IMR-90 (cell line): ENCODE measurements at regions not wholly inside any gene's neighbourhood (a gene's known extent, or its start where the extent isn't known, plus 50 kb on each side); places are given as distances from the start of the nearest gene placed in this dataset.

Experiments
- ATAC-seq: fragments of 200-7000 bp; cut with Tn5 transposase; 2 replicates; pipeline ENCODE4 v1.9.1; 2020; ENCODE audit warnings: low read depth, mild to moderate bottlenecking, moderate library complexity
- BruUV-seq: library from RNA; stranded (reverse); fragments of 400-500 nt; replicated peaks from 2 replicates; lab custom pipeline; 2021; lab: Mats Ljungman, UMichigan
- CTCF ChIA-PET: fragments of 300-600 bp; formaldehyde crosslinking; extraction: SDS; loops from one replicate; lab custom pipeline; 2021; ENCODE audit warnings: antibody characterized with exemption; lab: Yijun Ruan, JAX
- POLR2A ChIA-PET: fragments of 300-600 bp; sonication (Branson Sonifier 250); formaldehyde crosslinking; loops from one replicate; lab custom pipeline; 2022; ENCODE audit warnings: antibody characterized with exemption; ENCODE audit not compliant: unreplicated experiment; lab: Charles Lee
- DNase-seq: peaks from one replicate; pipeline ENCODE4 v3.0.0; 2013
- H2AFZ ChIP-seq: replicated peaks from 2 replicates; pipeline ENCODE3; 2013; ENCODE audit warnings: low read length, mild to moderate bottlenecking; ENCODE audit not compliant: poor library complexity
- H2AK5ac ChIP-seq: 2 replicates; pipeline ENCODE4 v1.6.1; 2013; ENCODE audit warnings: low read depth, low read length, inconsistent platforms
- H2AK9ac ChIP-seq: replicated peaks from 2 replicates; pipeline ENCODE3; 2013; ENCODE audit warnings: mild to moderate bottlenecking, low read depth, low read length, moderate library complexity; ENCODE audit not compliant: poor library complexity
- H2BK120ac ChIP-seq: 2 replicates; pipeline ENCODE4 v1.6.1; 2013; ENCODE audit warnings: low read depth, low read length, inconsistent platforms
- H2BK15ac ChIP-seq: 3 replicates; pipeline ENCODE4 v1.6.1; 2013; ENCODE audit warnings: low read depth, low read length, inconsistent platforms
- H2BK20ac ChIP-seq: 2 replicates; pipeline ENCODE4 v1.6.1; 2013; ENCODE audit warnings: low read depth, mild to moderate bottlenecking, inconsistent platforms, low read length, moderate library complexity
- H2BK5ac ChIP-seq: 2 replicates; pipeline ENCODE4 v1.6.1; 2013; ENCODE audit warnings: mild to moderate bottlenecking, low read depth, low read length, inconsistent platforms; ENCODE audit not compliant: poor library complexity, severe bottlenecking
- H3K14ac ChIP-seq: replicated peaks from 2 replicates; pipeline ENCODE4 v1.6.1; 2013; ENCODE audit warnings: low read depth, low read length, inconsistent platforms
- H3K18ac ChIP-seq: 2 replicates; pipeline ENCODE4 v1.6.1; 2013; ENCODE audit warnings: low read depth, low read length, control low read depth
- H3K23ac ChIP-seq: 2 replicates; pipeline ENCODE4 v1.6.1; 2013; ENCODE audit warnings: low read depth, low read length, inconsistent platforms
- H3K27ac ChIP-seq: 2 replicates; pipeline ENCODE4 v1.5.1; 2013; ENCODE audit warnings: mild to moderate bottlenecking, control low read depth, low read length; ENCODE audit not compliant: insufficient read depth
- H3K27me3 ChIP-seq: 2 replicates; pipeline ENCODE4 v1.6.1; 2013; ENCODE audit warnings: low read length; ENCODE audit not compliant: control insufficient read depth, insufficient read depth
- H3K36me3 ChIP-seq: 2 replicates; pipeline ENCODE4 v1.6.1; 2013; ENCODE audit warnings: low read length, mixed read lengths; ENCODE audit not compliant: control insufficient read depth, insufficient read depth
- H3K4ac ChIP-seq: 2 replicates; pipeline ENCODE4 v1.6.1; 2013; ENCODE audit warnings: low read depth, low read length, inconsistent platforms
- H3K4me1 ChIP-seq: 2 replicates; pipeline ENCODE4 v1.6.1; 2013; ENCODE audit warnings: low read length, mixed read lengths; ENCODE audit not compliant: control insufficient read depth, insufficient read depth
- H3K4me2 ChIP-seq: 2 replicates; pipeline ENCODE4 v1.6.1; 2013; ENCODE audit warnings: low read depth, mild to moderate bottlenecking, control low read depth, low read length, moderate library complexity
- H3K4me3 ChIP-seq: 2 replicates; pipeline ENCODE4 v1.5.1; 2013; ENCODE audit warnings: low read depth, mild to moderate bottlenecking, control low read depth, low read length, moderate library complexity; ENCODE audit not compliant: insufficient read depth
- H3K56ac ChIP-seq: 2 replicates; pipeline ENCODE4 v1.6.1; 2013; ENCODE audit warnings: low read length, inconsistent platforms; ENCODE audit not compliant: insufficient read depth; ENCODE audit errors: extremely low read depth
- H3K79me1 ChIP-seq, 2 experiments: 2 replicates each; pipeline ENCODE4 v1.6.1; 2013; ENCODE audit warnings: low read length in 2 of 2, inconsistent platforms in 1 of 2, low read depth in 1 of 2
- H3K9ac ChIP-seq: 2 replicates; pipeline ENCODE4 v1.6.1; 2013; ENCODE audit warnings: low read depth, low read length, control low read depth
- H3K9me1 ChIP-seq: 2 replicates; pipeline ENCODE4 v1.6.1; 2013; ENCODE audit warnings: low read length, inconsistent platforms; ENCODE audit not compliant: insufficient read depth
- H3K9me3 ChIP-seq: 2 replicates; pipeline ENCODE4 v1.6.1; 2013; ENCODE audit warnings: low read length; ENCODE audit not compliant: control insufficient read depth, insufficient read depth
- H4K20me1 ChIP-seq: 2 replicates; pipeline ENCODE4 v1.6.1; 2013; ENCODE audit warnings: low read length, inconsistent platforms; ENCODE audit not compliant: insufficient read depth
- H4K5ac ChIP-seq: 2 replicates; pipeline ENCODE4 v1.6.1; 2013; ENCODE audit warnings: mild to moderate bottlenecking, low read depth, low read length, control low read depth
- H4K8ac ChIP-seq, 2 experiments: 2 replicates each; pipeline ENCODE4 v1.6.1; 2013; ENCODE audit warnings: low read depth in 2 of 2, low read length in 2 of 2, control low read depth in 1 of 2, inconsistent platforms in 1 of 2
- H4K91ac ChIP-seq: 2 replicates; pipeline ENCODE4 v1.6.1; 2013; ENCODE audit warnings: low read depth, low read length, inconsistent platforms; ENCODE audit not compliant: insufficient read depth
- CEBPB ChIP-seq: IDR thresholded peaks from 2 replicates; pipeline ENCODE4 v1.6.1; 2012; ENCODE audit warnings: low read depth, low read length, improper control_type of control experiment
- CHD1 ChIP-seq: IDR thresholded peaks from 2 replicates; pipeline ENCODE4 v1.6.1; 2012; ENCODE audit warnings: low read depth, low read length, improper control_type of control experiment
- FOS ChIP-seq: fragments of 150-350 bp; IDR thresholded peaks from 2 replicates; pipeline ENCODE4 v1.6.1; 2016; ENCODE audit warnings: low read depth, low read length
- MAFK ChIP-seq: IDR thresholded peaks from 2 replicates; pipeline ENCODE4 v1.6.1; 2012; ENCODE audit warnings: low read depth, low read length, improper control_type of control experiment
- POLR2A ChIP-seq: IDR thresholded peaks from 2 replicates; pipeline ENCODE4 v1.6.1; 2012; ENCODE audit warnings: mild to moderate bottlenecking, low read depth, low read length
- RAD21 ChIP-seq: IDR thresholded peaks from 2 replicates; pipeline ENCODE4 v1.6.1; 2012; ENCODE audit warnings: low read length, improper control_type of control experiment
- RCOR1 ChIP-seq: IDR thresholded peaks from 2 replicates; pipeline ENCODE4 v1.6.1; 2012; ENCODE audit warnings: mild to moderate bottlenecking, low read length, improper control_type of control experiment; ENCODE audit not compliant: insufficient replicate concordance
- RFX5 ChIP-seq: IDR thresholded peaks from 2 replicates; pipeline ENCODE4 v1.8.0; 2012; ENCODE audit warnings: low read depth, mild to moderate bottlenecking, low read length, moderate library complexity
- SMC3 ChIP-seq: fragments of 150-350 bp; IDR thresholded peaks from 2 replicates; pipeline ENCODE4 v1.6.1; 2016; ENCODE audit warnings: low read depth, mild to moderate bottlenecking, antibody characterized with exemption, low read length, moderate library complexity
- WGBS, 2 experiments: methylation state at CpG; one replicate each; pipeline versions ENCODE4 v1.1.5 to v1.1.7; 2013; ENCODE audit warnings: missing lambda C conversion rate in 2 of 2; ENCODE audit not compliant: insufficient read length in 1 of 2; ENCODE audit errors: extremely low coverage in 2 of 2; 5-methylcytosine and 5-hydroxymethylcytosine counted together
- dilution Hi-C: fragments of 300-500 bp; cut with HindIII; formaldehyde crosslinking; loops from one replicate; pipeline ENCODE4 v1.14.3; 2018; ENCODE audit warnings: low sequenced_read_pairs; ENCODE audit not compliant: unreplicated experiment
- in situ Hi-C: fragments of 300-500 bp; cut with MboI; formaldehyde crosslinking; loops from 3 replicates; pipeline ENCODE4 v1.14.3; 2019; ENCODE audit warnings: low sequenced_read_pairs, inconsistent platforms, mixed read lengths
- intact Hi-C: fragments of 100-400 bp; cut with micrococcal nuclease; formaldehyde crosslinking; loops from 2 replicates; pipeline ENCODE4 v1.10.0; 2022
- TF ChIP-seq, protein P1 (sequence below): fragments of 150-350 bp; IDR thresholded peaks from 2 replicates; pipeline ENCODE4 v1.6.1; 2016; ENCODE audit warnings: low read depth, mild to moderate bottlenecking, low read length, moderate library complexity, borderline replicate concordance
- TF ChIP-seq, protein P2 (sequence below): fragments of 150-350 bp; IDR thresholded peaks from 2 replicates; pipeline ENCODE4 v1.6.1; 2017; ENCODE audit warnings: mild to moderate bottlenecking, antibody characterized with exemption, low read length, low read depth

DNA sequence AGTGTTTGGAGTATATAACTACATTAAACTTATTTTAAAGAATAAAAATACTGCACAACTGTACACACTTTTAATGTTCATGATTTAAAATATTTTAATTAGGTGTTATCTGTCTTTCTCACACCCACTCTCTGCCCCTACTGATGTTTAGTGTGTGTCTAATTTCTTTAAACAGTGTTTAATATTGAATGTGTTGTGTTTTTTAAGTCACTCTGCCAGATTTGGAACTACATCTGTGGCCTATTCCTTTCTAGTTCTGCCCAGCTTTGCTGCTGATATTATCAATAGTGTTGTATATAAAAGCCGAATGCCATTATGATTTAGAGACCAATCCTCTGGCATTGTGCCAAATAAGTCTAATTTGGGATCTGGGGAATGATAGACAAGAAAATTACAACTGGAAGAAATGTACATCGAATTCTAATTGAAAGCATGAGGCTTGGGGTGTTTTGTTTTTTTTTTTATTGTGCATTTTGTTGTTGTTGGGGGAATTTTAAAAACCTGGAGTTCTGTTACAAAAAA is 398.0 kb downstream of the CPS1 start:
- WGBS, 2 experiments: no CpG with 5 or more reads among the region's 2 CpGs

More for the DNA sequence above, 398.0 kb downstream of the CPS1 start:
- H2BK20ac ChIP-seq: no peak overlapping the region
- H3K9me3 ChIP-seq: no peaks in the 10 kb centered on the region; the same call in 1 of the 2 replicates
- no peak overlapping the region for H2BK120ac ChIP-seq
- ATAC-seq (no peak), DNase-seq (no peak)
- H2AFZ ChIP-seq: no peak overlapping the region
- no peak overlapping the region for H3K23ac ChIP-seq
- no peaks in the 10 kb centered on the region for H3K9me1 ChIP-seq
- H2AK5ac ChIP-seq: no peak overlapping the region
- in situ Hi-C loops (no loop called here), dilution Hi-C loops (no loop called here), intact Hi-C loops (no loop called here)
- H3K14ac ChIP-seq: no peak overlapping the region
- no peak overlapping the region for H4K5ac ChIP-seq
- no peak overlapping the region for H3K4ac ChIP-seq
- H3K36me3 ChIP-seq: no peaks in the 10 kb centered on the region
- TF ChIP-seq RCOR1 (no peak), CHD1 (no peak), RAD21 (no peak), FOS (no peak), SMC3 (no peak), RFX5 (no peak), MAFK (no peak), CEBPB (no peak), POLR2A (no peak)
- TF ChIP-seq, protein P1, sequence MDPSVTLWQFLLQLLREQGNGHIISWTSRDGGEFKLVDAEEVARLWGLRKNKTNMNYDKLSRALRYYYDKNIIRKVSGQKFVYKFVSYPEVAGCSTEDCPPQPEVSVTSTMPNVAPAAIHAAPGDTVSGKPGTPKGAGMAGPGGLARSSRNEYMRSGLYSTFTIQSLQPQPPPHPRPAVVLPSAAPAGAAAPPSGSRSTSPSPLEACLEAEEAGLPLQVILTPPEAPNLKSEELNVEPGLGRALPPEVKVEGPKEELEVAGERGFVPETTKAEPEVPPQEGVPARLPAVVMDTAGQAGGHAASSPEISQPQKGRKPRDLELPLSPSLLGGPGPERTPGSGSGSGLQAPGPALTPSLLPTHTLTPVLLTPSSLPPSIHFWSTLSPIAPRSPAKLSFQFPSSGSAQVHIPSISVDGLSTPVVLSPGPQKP: no peak
- TF ChIP-seq, protein P2, sequence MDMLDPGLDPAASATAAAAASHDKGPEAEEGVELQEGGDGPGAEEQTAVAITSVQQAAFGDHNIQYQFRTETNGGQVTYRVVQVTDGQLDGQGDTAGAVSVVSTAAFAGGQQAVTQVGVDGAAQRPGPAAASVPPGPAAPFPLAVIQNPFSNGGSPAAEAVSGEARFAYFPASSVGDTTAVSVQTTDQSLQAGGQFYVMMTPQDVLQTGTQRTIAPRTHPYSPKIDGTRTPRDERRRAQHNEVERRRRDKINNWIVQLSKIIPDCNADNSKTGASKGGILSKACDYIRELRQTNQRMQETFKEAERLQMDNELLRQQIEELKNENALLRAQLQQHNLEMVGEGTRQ: no peak
- H4K91ac ChIP-seq: no peak overlapping the region
- BruUV-seq: no TSS peak
- no peak overlapping the region for H3K4me3 ChIP-seq
- H2BK5ac ChIP-seq: no peak overlapping the region
- ChIA-PET CTCF (no interaction called here), POLR2A (no interaction called here)
- H3K4me2 ChIP-seq: no peak overlapping the region
- no peak overlapping the region for H3K56ac ChIP-seq
- no peaks in the 10 kb centered on the region for H3K27me3 ChIP-seq
- H3K18ac ChIP-seq: no peak overlapping the region
- no peaks in the 10 kb centered on the region for H4K20me1 ChIP-seq
- H2AK9ac ChIP-seq: no peak overlapping the region
- no peak overlapping the region for H4K8ac ChIP-seq
- no peaks in the 10 kb centered on the region for H3K4me1 ChIP-seq
- H2BK15ac ChIP-seq: no peak overlapping the region
- H3K9ac ChIP-seq: no peak overlapping the region
- no peaks in the 10 kb centered on the region for H3K79me1 ChIP-seq
- H3K27ac ChIP-seq: no peak overlapping the region
